ENCODE measurements at regions not wholly inside any gene's neighbourhood (a gene's known extent, or its start where the extent isn't known, plus 50 kb on each side); places are given as distances from the start of the nearest gene placed in this dataset.
"Not testable (repeated sequence)": the region's sequence is repeated elsewhere in the genome, so short reads cannot be mapped to it uniquely, and the experiment has no call there.

- POLR2A ChIA-PET = interaction anchor here (0.6 kb wide), 1 partner anchor 52 kb away, joined by 4 read pairs; no protein-coding TSS in a partner anchor
- Mint-ChIP-seq H3K27ac (peak overlapping the region in 2 of 10 donors; percentile 3 to 25), H3K9me3 (peaks cover 0 to 10% (median 0%) of the 10 kb centered on the region in 9 donors), H3K4me3 (no peak overlapping the region), H3K27me3 (peaks cover 1 to 17% (median 15%) of the 10 kb centered on the region in 5 donors), H3K36me3 (no peaks in the 10 kb centered on the region), H3K4me1 (peaks cover 0 to 6% (median under 1%) of the 10 kb centered on the region in 4 donors)
- ATAC-seq = no peak
- no peak for DNase-seq
Observed at GRCh38 chr16:87199379-87199778, 117.8 kb downstream of the C16orf95 start.

GRCh38 chr16:87199901-87200300 is 117.3 kb downstream of the C16orf95 start:
- no peak overlapping the region for H3K4me3 Mint-ChIP-seq
- DNase-seq (no peak), ATAC-seq (no peak)
- POLR2A ChIA-PET = interaction anchor here (0.6 kb wide), 1 partner anchor 51 kb away, joined by 4 read pairs; no protein-coding TSS in a partner anchor
- H3K9me3 Mint-ChIP-seq = peaks cover 0 to 10% (median 0%) of the 10 kb centered on the region in 9 donors
- peak overlapping the region in 1 of 10 donors; percentile 3 for H3K27ac Mint-ChIP-seq
- H3K27me3 Mint-ChIP-seq = peaks cover 1 to 16% (median 15%) of the 10 kb centered on the region in 5 donors
- H3K4me1 Mint-ChIP-seq = peaks cover 0 to 6% (median under 1%) of the 10 kb centered on the region in 4 donors
- no peaks in the 10 kb centered on the region for H3K36me3 Mint-ChIP-seq

GRCh38 chr16:87200637-87201036 is 116.6 kb downstream of the C16orf95 start:
- DNase-seq (no peak), ATAC-seq (no peak)
- Mint-ChIP-seq H3K27ac (no peak overlapping the region), H3K4me1 (peaks cover 0 to 6% (median under 1%) of the 10 kb centered on the region in 4 donors), H3K27me3 (peaks cover 1 to 16% (median 10%) of the 10 kb centered on the region in 5 donors), H3K36me3 (no peaks in the 10 kb centered on the region), H3K4me3 (no peak overlapping the region), H3K9me3 (peaks cover 0 to 10% (median 0%) of the 10 kb centered on the region in 9 donors)
- POLR2A ChIA-PET = interaction anchor here (0.7 kb wide), 1 partner anchor 793 kb away, joined by 3 read pairs; no protein-coding TSS in a partner anchor

- no peak overlapping the region for H3K27ac Mint-ChIP-seq
- POLR2A ChIA-PET = interaction anchor here (0.7 kb wide), 1 partner anchor 793 kb away, joined by 3 read pairs; no protein-coding TSS in a partner anchor
- peaks cover 0 to 10% (median 0%) of the 10 kb centered on the region in 9 donors for H3K9me3 Mint-ChIP-seq
- no peak for ATAC-seq
- peaks cover 0 to 6% (median under 1%) of the 10 kb centered on the region in 4 donors for H3K4me1 Mint-ChIP-seq
- no peaks in the 10 kb centered on the region for H3K36me3 Mint-ChIP-seq
- H3K27me3 Mint-ChIP-seq = peaks cover 1 to 16% (median 10%) of the 10 kb centered on the region in 5 donors
- DNase-seq = no peak
- no peak overlapping the region for H3K4me3 Mint-ChIP-seq
Observed at GRCh38 chr16:87201052-87201451, 116.1 kb downstream of the C16orf95 start.

- peaks cover 1 to 16% (median 10%) of the 10 kb centered on the region in 5 donors for H3K27me3 Mint-ChIP-seq
- POLR2A ChIA-PET = no interaction called here
- peaks cover 0 to 10% (median 0%) of the 10 kb centered on the region in 9 donors for H3K9me3 Mint-ChIP-seq
Observed at GRCh38 chr16:87201790-87202189, 115.4 kb downstream of the C16orf95 start.

GRCh38 chr16:87202346-87202745 is 114.8 kb downstream of the C16orf95 start:
- POLR2A ChIA-PET = no interaction called here
- H3K9me3 Mint-ChIP-seq = peaks cover 0 to 10% (median 0%) of the 10 kb centered on the region in 9 donors
- no peak for DNase-seq
- H3K4me3 Mint-ChIP-seq = no peak overlapping the region
- ATAC-seq = no peak
- H3K36me3 Mint-ChIP-seq = no peaks in the 10 kb centered on the region
- peaks cover 1 to 16% (median 12%) of the 10 kb centered on the region in 5 donors for H3K27me3 Mint-ChIP-seq
- H3K4me1 Mint-ChIP-seq = peaks cover 0 to 4% (median under 1%) of the 10 kb centered on the region in 4 donors
- no peak overlapping the region for H3K27ac Mint-ChIP-seq

More at GRCh38 chr16:87201790-87202189, 115.4 kb downstream of the C16orf95 start:
- H3K4me1 Mint-ChIP-seq = peaks cover 0 to 6% (median under 1%) of the 10 kb centered on the region in 4 donors
- H3K36me3 Mint-ChIP-seq = no peaks in the 10 kb centered on the region
- no peak for DNase-seq
- no peak for ATAC-seq
- no peak overlapping the region for H3K4me3 Mint-ChIP-seq
- H3K27ac Mint-ChIP-seq = no peak overlapping the region

GRCh38 chr16:87203060-87203656 is 114.0 kb downstream of the C16orf95 start:
- no peak overlapping the region for H3K27ac Mint-ChIP-seq
- peaks cover 1 to 16% (median 12%) of the 10 kb centered on the region in 5 donors for H3K27me3 Mint-ChIP-seq
- POLR2A ChIA-PET = no interaction called here
- H3K4me1 Mint-ChIP-seq = peaks cover 0 to 4% (median under 1%) of the 10 kb centered on the region in 4 donors
- no peak overlapping the region for H3K4me3 Mint-ChIP-seq
- no peaks in the 10 kb centered on the region for H3K36me3 Mint-ChIP-seq
- ATAC-seq = peak in 1 of 2 donors; percentile 49
- H3K9me3 Mint-ChIP-seq = peaks cover 0 to 10% (median 0%) of the 10 kb centered on the region in 9 donors
- peak in 5 of 10 donors; percentile 2 to 28 (median 11) for DNase-seq

GRCh38 chr16:87206646-87207451 is 110.3 kb downstream of the C16orf95 start:
- H3K27me3 Mint-ChIP-seq = peaks cover 0 to 14% (median 9%) of the 10 kb centered on the region in 5 donors
- peaks cover 0 to 4% (median under 1%) of the 10 kb centered on the region in 4 donors for H3K4me1 Mint-ChIP-seq
- no peak for ATAC-seq
- H3K9me3 Mint-ChIP-seq = no peaks in the 10 kb centered on the region
- H3K36me3 Mint-ChIP-seq = no peaks in the 10 kb centered on the region
- H3K4me3 Mint-ChIP-seq = no peak overlapping the region
- H3K27ac Mint-ChIP-seq = no peak overlapping the region
- POLR2A ChIA-PET = no interaction called here
- no peak for DNase-seq

GRCh38 chr16:87207509-87207908 is 109.7 kb downstream of the C16orf95 start:
- no peak for DNase-seq
- H3K4me1 Mint-ChIP-seq = peaks cover 0 to 4% (median under 1%) of the 10 kb centered on the region in 4 donors

GRCh38 chr16:87207965-87208364 is 109.2 kb downstream of the C16orf95 start:
- POLR2A ChIA-PET = no interaction called here

More at GRCh38 chr16:87207509-87207908, 109.7 kb downstream of the C16orf95 start:
- ATAC-seq = no peak
- Mint-ChIP-seq H3K36me3 (no peaks in the 10 kb centered on the region), H3K4me3 (no peak overlapping the region), H3K27ac (no peak overlapping the region), H3K27me3 (peaks cover 0 to 8% (median 3%) of the 10 kb centered on the region in 5 donors), H3K9me3 (no peaks in the 10 kb centered on the region)
- POLR2A ChIA-PET = no interaction called here

GRCh38 chr16:87208968-87209367 is 108.2 kb downstream of the C16orf95 start:
- H3K4me3 Mint-ChIP-seq, H3K27me3 Mint-ChIP-seq, ATAC-seq, H3K36me3 Mint-ChIP-seq, H3K4me1 Mint-ChIP-seq, DNase-seq, H3K27ac Mint-ChIP-seq, POLR2A ChIA-PET, H3K9me3 Mint-ChIP-seq: not testable (repeated sequence)

More at GRCh38 chr16:87207965-87208364, 109.2 kb downstream of the C16orf95 start:
- no peak overlapping the region for H3K4me3 Mint-ChIP-seq
- no peak overlapping the region for H3K27ac Mint-ChIP-seq
- no peak for DNase-seq
- peaks cover 0 to 6% (median 3%) of the 10 kb centered on the region in 5 donors for H3K27me3 Mint-ChIP-seq
- no peaks in the 10 kb centered on the region for H3K9me3 Mint-ChIP-seq
- no peak for ATAC-seq
- no peaks in the 10 kb centered on the region for H3K36me3 Mint-ChIP-seq
- peaks cover 0 to 4% (median under 1%) of the 10 kb centered on the region in 4 donors for H3K4me1 Mint-ChIP-seq

- ATAC-seq (no peak), DNase-seq (no peak)
- Mint-ChIP-seq H3K4me1 (no peaks in the 10 kb centered on the region), H3K27me3 (peaks cover 0 to 3% (median 0%) of the 10 kb centered on the region in 5 donors), H3K9me3 (no peaks in the 10 kb centered on the region), H3K36me3 (no peaks in the 10 kb centered on the region), H3K27ac (no peak overlapping the region), H3K4me3 (no peak overlapping the region)
- POLR2A ChIA-PET = no interaction called here
Observed at GRCh38 chr16:87209808-87210512, 107.2 kb downstream of the C16orf95 start.
